ENCODE measurements at regions not wholly inside any gene's neighbourhood (a gene's known extent, or its start where the extent isn't known, plus 50 kb on each side); places are given as distances from the start of the nearest gene placed in this dataset.
"Not testable (repeated sequence)": the region's sequence is repeated elsewhere in the genome, so short reads cannot be mapped to it uniquely, and the experiment has no call there.

DNA sequence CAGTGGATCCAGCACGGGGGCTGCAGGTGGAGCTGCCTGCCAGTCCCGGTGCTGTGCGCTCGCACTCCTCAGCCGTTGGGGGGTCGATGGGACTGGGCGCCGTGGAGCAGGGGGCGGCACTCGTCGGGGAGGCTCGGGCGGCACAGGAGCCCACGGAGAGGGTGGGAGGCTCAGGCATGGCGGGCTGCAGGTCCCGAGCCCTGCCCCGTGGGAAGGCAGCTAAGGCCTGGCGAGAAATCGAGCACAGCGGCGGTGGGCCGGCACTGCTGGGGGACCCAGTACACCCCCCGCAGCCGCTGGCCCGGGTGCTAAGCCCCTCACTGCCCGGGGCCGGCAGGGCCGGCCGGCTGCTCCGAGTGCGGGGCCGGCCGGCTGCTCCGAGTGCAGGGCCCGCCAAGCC is 52.3 kb upstream of the MARK1 start:
- DNase-seq = not testable (repeated sequence)

DNA sequence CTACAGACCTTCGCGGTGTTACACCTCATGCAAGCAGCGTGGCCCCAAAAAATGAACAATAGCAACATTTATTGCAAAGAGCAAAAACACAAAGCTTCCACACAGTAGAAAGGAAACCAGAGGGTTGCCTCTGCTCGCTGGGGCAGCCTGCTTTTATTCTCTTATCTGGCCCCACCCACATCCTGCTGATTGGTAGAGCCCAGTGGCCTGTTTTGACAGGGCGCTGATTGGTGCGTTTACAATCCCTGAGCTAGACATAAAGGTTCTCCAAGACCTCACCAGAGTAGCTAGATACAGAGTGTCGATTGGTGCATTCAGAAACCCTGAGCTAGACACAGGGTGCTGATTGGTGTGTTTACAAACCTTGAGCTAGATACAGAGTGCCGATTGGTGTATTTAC is 52.8 kb upstream of the MARK1 start:
- DNase-seq = not testable (repeated sequence)

DNA sequence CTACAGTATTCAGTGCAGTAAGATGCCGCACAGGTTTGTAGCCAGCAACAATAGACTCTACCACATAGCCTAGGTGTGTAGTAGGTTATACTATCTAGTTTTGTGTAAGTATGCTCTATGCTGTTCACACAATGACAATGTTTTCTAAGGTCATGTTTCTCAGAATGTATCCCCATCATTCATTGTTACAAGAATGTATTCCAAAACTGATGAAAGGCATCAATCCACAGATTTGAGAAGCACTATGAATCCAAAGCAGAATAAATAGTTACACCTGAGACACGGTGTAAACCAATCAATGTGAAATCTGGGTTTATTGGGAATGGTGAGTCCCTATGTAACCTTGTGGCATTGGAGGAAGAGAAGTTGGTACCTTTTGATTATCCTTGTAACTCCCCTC is 54.5 kb upstream of the MARK1 start:
- no peak for DNase-seq

DNA sequence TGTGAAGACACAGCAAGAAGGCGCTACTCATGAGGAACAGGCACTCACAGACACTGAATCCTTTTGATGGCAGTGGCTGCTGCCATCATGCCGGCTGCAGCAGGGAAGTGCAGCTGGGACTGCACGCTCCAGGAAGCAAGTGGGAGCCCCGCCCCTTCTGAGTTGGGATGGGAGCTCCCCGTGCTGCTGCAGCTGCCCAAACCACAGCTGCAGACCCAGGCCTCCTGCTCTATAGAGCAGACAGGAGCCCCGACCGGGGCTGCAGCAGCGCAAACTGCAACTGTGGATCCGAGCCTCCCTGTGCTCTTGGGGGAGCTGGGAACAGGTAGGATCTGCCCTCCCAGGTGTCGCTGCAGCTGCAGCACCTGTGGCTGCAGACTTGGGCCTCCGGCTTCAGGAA is 65.2 kb upstream of the MARK1 start:
- DNase-seq = no peak

DNA sequence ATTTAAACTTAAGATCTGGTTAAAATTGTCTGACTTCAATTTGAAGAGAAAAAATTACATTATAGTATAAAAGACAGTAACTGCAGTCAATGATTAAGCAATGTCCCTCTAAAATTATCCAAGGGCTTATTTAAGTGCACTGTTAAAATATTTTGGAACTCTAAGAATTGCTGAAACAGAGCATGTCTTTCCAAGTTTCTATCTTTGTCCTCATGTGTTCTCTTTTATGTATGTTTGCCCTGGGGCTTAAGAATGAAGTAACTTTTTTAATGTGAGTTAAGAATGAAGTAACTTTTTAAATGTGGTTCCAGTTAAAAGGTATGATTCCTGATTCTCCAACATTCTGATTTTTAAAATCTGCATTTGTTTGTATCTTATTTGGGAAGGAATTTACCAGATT is 69.0 kb upstream of the MARK1 start:
- DNase-seq = no peak

DNA sequence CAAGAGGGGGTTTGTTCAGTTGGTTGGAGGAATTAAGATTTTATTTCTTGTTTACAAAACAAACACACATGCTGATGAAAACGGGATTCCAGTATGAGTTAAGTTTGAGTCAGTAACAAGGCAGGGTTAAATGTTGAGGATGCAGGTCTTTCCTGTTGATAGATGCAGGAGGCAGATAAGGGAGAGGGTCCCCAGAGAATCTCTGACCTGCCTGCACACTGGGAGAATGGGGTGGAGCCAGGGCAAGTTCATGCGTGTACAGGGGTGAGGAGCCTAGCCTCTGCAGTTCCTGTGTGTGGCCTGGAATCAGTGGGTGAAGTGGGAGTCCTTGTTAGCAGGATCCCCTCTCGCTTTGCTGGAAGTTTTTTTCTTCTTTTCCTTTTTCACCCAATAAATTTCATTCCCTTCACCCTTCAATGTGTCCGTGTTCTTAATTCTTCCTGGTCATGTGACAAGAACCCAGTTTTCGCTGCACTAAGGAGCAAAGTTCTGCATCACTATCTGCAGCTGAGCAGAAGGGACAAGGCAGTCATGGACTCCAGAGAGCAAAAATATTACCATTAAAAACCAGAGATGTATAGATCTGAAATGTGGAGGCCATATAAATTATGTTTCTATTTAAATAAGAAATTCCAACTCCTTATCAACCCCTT is 69.9 kb upstream of the MARK1 start:
- DNase-seq = no peak

DNA sequence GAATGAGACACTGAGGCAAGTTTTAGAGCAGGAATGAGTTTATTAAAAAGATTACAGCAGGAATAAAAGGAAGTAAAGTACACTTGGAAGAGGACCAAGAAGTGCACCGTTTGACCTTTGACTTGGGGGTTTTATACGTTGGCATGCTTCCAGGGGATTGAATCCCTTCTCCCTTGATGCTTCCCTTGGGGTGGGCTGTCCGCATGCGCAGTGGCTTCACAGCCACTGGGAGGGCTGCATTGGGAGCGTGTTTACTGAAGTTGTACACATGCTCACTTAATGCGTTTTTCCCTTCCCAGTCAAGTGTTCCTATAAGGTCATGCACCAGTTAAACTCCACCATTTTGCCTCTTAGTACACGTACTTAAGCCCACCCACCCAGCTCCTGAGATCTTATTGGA is 72.4 kb upstream of the MARK1 start:
- DNase-seq = no peak

DNA sequence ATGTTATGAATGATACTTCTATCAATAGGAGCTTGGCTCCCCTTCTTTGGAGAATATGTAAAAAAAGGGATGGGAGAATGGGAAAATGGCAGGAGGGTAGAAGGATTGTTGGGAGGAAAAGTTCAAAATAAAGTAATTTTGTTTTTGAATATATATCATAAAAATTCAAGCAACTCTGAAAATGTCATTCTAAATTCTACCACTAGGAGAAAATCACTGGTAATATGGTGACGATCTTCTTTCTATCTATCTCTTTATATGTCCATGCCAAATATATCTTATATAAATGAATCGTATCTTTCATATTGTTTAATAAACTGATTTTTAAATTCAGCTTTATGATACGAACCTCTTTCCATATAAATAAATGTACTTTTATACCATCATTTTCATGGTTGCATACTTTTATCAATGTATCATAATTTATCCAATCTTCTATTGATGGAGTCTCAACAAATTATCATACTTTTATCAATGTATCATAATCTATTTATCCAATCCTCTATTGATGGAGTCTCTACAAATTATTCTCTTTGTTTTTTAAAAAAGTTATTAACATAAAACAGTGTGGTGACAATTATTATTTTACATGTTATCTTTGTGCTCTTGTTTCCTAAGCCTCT is 73.7 kb upstream of the MARK1 start:
- DNase-seq = no peak

DNA sequence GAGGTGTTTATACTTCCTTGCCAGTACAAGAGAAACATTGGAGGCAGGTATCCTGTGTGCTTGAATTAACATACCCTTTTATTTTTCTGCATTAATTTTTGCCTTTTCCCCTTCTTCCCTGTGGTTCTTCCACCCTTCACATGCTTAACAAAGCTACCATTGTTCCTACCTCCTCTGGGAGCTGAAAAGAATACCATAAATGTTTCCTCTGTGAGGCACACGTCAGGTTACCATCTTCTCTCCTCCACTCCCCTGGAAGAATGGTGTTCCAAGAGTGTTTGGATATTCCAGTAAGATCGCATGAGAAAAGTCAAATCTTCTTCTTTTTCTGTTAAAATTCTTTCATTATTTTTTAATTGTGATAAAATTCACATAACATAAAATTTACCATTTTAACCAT is 74.6 kb upstream of the MARK1 start:
- DNase-seq = no peak

DNA sequence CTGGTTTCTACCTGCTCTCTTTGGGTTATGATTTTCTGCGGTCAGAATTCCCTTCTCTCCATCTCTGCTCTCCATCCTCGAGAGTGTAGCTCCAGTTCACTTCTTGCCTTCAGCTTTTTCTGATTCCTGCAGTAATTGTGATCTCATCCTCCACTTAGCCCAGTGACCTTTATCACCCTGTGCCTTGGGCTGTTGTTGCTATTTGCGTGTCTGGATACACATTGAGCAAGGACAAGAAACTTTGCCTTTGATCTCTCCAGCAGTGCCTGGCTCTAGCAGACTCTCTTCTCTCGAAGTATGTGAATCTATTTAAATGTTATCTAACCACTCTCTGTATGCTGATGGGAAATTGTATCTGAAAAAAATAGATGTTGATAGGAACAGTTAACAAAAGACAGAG is 76.4 kb upstream of the MARK1 start:
- no peak for DNase-seq

DNA sequence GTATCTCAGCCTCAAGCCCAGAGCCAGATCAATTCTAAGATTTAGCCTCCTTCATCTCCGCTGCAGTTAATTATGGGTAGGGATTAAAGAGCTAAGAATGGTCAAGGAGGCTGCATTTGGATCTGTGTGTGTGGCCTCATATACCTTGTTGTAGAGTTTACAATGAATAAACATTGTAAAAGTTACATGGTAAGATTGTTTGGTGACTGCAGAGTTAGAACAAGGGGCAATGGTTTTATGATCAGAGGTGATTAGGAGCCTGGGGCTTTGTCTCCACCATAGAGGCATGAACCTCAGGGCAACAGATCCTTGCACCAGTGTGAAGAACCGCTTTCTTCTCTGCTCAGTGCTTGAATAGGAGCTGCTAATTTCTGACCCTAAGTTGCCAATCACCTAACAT is 77.0 kb upstream of the MARK1 start:
- DNase-seq = no peak

DNA sequence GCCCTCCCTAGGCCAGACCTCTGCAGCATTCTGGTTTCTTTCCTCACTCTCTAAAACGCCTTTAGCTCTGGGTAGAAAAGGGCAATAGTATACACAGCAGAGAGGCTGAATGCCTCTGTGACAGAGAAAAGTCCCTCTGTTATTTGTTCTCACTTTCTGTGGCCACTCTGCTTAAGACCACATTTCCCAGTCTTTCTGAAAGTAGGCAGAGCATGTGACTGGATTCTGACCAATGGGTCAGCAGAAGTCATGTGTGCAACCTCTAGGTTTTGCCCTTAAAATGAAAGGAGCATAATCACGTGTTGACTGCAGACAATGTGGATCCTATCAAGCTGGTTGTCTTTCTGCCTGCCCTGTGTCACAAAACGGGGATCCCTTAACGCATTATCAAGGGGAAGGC is 79.7 kb upstream of the MARK1 start:
- no peak for DNase-seq

DNA sequence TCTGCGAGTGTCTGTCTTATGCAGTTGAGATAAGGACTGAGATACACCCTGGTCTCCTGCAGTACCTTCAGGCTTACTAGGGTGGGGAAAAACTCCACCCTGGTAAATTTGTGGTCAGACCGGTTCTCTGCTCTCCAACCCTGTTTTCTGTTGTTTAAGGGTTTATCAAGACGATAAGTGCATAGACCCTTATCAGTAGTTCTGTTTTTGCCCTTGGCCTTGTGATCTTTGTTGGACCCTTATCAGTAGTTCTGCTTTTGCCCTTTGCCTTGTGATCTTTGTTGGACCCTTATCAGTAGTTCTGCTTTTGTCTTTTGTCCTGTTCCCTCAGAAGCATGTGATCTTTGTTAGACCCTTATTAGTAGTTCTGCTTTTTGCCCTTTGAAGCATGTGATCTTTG is 83.3 kb upstream of the MARK1 start:
- DNase-seq = not testable (repeated sequence)

DNA sequence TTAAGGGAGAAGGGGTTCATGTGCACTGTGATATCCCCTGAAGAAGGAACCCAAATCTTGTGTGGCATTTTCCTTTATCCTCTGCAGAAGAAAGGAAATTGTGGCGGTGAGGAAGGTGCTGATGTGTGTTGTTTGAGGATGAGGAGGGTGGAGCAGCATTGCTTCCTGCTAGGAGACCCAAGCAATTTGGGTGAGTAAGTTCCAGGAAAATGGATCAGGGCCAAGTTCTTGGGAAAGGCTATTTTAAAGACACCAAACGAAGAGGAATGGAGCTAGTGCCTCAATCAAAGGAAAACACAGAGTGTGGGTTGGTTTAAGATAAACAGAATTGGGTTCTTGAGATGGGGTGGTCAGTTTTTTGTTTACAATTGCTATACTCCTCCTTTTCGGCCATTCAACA is 86.7 kb upstream of the MARK1 start:
- no peak for DNase-seq

DNA sequence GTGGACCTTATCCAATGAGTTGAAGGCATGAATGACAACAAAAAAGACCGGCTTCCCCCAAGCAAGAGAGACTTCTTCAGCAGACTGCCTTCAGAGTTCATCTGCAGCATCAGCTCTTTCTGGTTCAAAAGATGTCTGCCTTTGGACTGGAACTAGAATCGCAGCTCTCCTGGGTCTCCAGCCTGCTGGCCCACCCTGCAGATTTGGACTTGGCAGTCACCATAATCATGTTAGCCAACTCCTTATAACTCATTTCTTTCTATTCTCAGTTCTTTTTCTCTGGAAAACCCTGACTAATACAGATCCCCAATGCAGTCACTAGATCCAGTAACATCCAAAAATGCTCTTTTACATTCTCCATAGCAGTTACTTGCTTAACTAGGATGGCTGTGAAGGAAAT is 89.2 kb upstream of the MARK1 start:
- DNase-seq = no peak

DNA sequence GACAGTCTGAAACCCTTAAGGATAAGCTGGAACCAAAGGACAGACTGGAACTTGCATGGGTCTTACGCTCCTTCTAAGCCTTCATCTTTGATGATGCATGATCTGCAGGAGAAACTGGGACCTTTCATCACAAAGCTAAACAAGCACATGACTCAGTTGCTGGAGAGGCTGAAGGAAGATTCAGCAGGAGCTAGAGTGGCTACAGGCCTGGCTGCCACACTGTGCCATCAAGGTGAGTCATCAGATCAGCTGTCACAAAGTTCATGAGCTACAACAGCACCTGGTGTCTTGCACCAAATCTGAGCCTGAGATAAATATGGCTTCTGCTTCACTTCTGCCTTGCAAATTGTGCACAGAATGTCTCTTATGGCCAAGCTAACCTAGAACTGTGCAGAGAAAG is 95.5 kb upstream of the MARK1 start:
- DNase-seq = no peak

DNA sequence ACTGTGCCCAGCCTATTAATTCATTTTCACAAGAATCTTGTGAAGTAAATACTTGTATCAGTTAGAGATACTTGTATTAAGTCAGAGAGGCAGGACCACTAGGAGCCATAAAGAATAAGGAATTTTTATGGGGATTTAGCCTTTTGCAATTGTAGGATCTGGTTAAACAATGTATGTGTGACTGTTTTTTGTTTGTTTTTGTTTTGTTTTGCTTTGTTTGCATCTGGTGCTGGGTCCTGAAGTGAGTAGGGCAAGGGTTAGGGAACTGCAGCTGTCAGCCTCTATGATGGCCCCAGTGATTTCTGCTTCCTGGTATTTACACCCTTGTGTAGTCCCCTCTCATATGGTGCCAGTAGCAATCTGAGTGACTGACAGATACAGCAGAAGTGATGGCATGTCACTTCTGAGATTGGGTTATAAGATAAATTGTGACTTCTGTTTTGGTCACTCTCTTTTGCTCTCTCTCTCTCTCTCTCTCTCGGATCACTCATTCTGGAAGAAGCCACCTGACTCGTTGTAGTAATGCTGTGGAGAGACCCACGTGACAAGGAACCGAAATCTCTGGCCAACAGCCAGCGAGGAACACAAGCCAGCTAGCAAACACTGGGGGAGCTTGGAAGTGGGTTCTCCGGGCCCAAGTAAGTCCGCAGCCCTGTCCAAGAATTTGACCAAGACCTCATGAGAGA is 96.2 kb upstream of the MARK1 start:
- DNase-seq = no peak

DNA sequence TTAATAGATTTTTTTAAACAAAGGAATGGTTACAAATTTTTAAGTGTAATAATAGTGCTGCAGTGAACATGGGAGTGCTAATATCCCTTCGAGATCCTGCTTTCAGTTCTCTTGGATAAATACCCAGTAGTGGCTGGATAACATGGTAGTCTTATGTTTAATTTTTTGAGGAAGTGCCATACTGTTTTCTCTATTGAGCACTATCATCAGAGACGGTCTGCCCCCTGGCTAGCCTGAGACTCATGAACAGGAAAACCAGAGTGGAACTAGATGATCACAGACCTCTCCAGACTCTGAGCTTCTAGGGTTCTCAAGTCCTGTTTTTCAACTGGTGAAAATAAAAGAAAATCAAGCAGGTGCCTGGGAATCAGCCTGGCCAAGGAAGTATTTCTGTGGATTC is 97.3 kb upstream of the MARK1 start:
- DNase-seq = no peak

DNA sequence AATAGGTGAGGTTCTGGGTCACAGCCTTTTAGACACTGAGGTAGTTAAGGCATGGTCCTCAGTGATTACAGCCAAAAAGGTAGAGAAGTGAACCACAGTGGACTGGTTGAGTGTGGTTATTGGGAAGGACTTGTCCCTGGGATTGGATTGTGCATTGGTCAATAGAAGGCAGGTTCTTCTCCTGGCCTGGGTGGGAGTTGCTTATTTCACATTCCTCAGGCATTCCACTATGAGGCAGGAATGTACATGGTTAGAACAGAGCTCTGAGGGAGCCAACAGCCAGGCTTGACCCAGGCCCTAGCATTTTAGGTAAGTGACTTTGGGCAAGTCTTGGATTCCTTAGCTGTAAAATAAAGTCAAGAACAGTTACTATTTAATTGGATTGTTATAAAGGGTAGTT is 97.9 kb upstream of the MARK1 start:
- DNase-seq = peak; percentile 29

DNA sequence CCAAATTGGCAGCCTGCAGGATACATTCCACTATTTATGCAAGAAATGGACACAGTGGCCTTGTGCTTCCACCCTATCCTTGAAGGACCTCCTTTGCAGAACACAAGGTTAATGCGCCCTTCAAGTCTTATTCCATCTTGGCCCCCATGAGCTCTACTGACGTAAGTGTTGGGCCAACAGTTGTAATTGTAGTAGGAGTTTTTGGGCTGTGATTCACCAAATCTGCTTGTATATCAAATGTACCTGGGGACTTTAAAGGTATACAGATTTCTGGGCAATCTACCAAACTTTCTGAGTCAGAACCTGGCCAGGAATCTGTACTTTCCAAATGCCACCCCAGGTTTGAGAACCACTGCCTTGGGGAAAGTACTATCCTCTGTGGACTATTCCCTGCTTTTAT is 100.9 kb upstream of the MARK1 start:
- no peak for DNase-seq

DNA sequence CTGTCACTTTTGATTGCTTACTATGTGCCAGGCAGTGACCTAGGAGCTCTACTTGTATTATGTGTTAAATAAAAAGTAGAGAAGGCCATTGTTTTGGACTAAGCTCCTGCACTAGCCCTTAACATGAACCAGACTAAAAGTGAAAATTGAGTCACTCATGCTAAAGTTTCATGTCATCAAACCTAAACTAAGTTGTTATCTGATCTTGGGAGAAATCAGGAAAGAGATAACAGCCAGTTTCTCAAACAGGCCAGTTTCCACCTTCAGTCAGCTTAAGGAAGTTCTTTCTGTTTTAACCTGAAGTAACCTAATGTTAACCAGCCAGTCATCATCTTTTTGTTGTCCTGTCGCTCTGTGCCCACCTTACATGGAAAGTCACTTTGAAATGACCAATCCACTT is 102.1 kb upstream of the MARK1 start:
- DNase-seq = no peak

DNA sequence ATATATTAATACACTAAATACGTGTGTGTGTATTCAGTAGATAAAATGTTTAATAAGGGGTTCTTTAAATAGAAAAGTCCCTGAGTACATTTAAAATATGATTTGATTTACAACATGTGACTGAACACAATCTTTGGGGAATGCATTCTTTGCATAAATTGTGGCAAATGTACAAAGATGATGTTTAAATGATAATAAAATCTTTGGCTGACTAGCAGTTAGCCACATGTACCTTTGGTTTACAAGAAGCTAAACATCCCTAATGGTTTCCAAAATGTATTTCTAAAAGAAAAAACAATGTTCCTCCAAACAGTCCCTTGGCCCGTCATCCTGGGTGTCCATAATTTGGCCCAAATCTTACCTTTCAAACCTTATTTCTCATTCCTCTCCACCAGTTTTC is 106.4 kb upstream of the MARK1 start:
- DNase-seq = peak; percentile 12

DNA sequence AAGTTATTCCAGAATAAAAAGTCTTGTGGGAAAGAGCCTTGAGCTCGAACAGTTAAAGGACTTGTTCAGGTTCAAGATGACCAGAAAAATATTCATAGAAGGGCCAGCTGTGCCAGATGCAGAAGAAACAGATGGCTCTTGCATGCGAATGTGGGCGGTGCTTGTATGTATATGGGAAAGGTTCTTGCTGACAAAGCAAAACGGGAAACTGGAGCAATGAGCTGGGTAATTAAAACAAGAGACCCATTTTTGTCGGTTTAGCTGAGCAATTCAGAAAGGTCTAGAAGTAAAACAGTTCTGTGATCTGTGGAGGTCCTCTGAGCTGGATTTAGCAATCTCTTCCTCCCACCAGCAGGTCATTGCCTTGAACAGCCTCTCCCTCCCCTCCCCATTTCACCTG is 107.2 kb upstream of the MARK1 start:
- no peak for DNase-seq

DNA sequence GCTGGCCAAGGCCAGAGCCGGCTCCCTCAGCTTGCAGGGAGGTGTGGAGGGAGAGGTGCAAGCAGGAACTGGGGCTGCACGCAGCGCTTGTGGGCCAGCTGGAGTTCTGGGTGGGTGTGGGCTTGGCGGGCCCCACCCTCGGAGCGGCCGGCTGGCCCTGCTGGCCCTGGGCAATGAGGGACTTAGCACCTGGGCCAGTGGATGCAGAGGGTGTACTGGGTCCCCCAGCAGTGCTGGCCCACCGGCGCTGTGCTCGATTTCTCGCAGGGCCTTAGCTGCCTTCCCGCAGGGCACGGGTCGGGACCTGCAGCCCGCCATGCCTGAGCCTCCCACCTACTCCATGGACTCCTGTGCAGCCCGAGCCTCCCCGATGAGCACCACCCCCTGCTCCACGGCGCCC is 115.6 kb upstream of the MARK1 start:
- not testable (repeated sequence) for DNase-seq
